Right lobe of liver (tissue), 4 donors: ENCODE measurements at regions not wholly inside any gene's neighbourhood (a gene's known extent, or its start where the extent isn't known, plus 50 kb on each side); places are given as distances from the start of the nearest gene placed in this dataset.

ENCODE experiments used
- POLR2A ChIP-seq: fragments of 450-650 bp; IDR thresholded peaks from one replicate; pipeline ENCODE4 v1.6.1; 2017; ENCODE audit warnings: antibody characterized with exemption, mild to moderate bottlenecking
- TF ChIP-seq, protein P1 (sequence below), 4 donors: fragments of 200-600 bp in 3 of 4; fragments of 450-650 bp in 1 of 4; IDR thresholded peaks; one replicate each; pipeline versions ENCODE4 v1.5.1 to v1.8.0; 2016 to 2022; ENCODE audit warnings: antibody characterized with exemption in 4 of 4, mild to moderate bottlenecking in 2 of 4
- donor health status: DM: no; HTN: no; CAD: no.
- donor health status: DM: no; HTN: no; CAD: no.
- donor health status: DM: no; HTN: yes; CAD: no.

DNA sequence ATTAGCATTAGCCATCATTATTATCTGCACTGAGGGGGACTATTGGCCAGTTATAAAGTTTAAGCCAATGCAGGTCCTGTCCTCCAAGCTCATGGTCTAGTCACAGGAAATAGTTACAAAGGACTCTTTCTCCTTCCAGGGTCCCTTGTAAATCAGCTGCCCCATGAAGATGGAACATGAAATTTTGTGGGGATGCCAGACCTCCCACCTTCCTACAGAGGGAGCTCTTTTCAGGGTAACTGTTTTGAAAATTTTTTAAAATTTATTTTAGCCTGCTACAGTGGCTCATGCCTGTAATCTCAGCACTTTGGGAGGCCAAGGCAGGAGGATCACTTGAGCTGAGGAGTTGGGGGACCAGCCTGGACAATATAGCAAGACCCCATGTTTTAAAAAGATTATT, 124.4 kb upstream of the SLC34A2 start:
- TF ChIP-seq, protein P1, sequence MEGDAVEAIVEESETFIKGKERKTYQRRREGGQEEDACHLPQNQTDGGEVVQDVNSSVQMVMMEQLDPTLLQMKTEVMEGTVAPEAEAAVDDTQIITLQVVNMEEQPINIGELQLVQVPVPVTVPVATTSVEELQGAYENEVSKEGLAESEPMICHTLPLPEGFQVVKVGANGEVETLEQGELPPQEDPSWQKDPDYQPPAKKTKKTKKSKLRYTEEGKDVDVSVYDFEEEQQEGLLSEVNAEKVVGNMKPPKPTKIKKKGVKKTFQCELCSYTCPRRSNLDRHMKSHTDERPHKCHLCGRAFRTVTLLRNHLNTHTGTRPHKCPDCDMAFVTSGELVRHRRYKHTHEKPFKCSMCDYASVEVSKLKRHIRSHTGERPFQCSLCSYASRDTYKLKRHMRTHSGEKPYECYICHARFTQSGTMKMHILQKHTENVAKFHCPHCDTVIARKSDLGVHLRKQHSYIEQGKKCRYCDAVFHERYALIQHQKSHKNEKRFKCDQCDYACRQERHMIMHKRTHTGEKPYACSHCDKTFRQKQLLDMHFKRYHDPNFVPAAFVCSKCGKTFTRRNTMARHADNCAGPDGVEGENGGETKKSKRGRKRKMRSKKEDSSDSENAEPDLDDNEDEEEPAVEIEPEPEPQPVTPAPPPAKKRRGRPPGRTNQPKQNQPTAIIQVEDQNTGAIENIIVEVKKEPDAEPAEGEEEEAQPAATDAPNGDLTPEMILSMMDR (IDR thresholded peaks at IDR 0.05): peak in 2 of 4 donors; percentile 29 to 37
- TF ChIP-seq POLR2A: no peak
